Medulla oblongata (tissue), 1 donor: ENCODE measurements at regions not wholly inside any gene's neighbourhood (a gene's known extent, or its start where the extent isn't known, plus 50 kb on each side); places are given as distances from the start of the nearest gene placed in this dataset.
A peak's percentile ranks its signal among the peaks of the same experiment; 100 is the strongest.
"Not testable (repeated sequence)": the region's sequence is repeated elsewhere in the genome, so short reads cannot be mapped to it uniquely, and the experiment has no call there.

Experiments used
- DNase-seq: peaks from one replicate; pipeline ENCODE4 v3.0.0-alpha.2; 2015; ENCODE audit errors: extremely low spot score

DNA sequence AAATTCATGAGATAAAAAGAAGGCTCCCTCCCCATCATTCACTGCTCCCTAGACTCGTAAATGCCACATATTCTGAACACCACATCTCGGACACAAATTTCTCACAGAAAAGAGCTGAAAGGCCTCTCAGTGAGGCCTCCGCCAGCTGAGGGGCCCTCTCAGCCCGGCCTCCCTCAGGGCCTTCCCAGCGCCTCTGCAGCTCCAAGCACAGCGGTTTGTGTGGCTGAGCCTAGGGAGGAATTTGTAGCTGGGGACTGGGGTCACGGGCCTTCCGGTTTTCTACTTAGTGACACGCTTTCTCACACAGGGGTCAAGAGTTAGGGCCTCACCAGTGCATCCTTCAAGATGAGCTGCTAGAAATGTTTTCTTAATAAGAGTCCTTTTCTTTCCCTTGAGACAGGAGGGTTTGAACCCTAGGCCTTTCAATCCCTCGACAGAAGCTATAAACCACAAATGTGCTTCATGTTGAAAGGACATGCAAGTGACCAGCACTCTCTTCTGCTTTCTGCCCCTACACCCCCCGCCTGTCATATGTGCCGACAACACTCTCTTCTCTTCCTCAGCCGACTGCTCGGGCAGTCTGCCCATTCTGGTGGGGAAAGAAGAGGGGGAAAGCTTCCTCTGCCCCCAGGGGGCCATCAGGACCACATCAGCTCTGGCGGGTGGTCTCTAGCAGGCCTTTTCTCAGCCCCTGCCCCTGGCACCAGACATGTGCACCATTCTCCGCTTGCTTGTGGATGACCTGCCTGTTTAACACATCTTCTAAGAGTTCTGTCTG lies 104.9 kb downstream of the CHIC2 start:
- DNase-seq: no peak

- no peak for DNase-seq
Observed at GRCh38 chr4:53956454-53956853, 108.0 kb downstream of the CHIC2 start.

DNA sequence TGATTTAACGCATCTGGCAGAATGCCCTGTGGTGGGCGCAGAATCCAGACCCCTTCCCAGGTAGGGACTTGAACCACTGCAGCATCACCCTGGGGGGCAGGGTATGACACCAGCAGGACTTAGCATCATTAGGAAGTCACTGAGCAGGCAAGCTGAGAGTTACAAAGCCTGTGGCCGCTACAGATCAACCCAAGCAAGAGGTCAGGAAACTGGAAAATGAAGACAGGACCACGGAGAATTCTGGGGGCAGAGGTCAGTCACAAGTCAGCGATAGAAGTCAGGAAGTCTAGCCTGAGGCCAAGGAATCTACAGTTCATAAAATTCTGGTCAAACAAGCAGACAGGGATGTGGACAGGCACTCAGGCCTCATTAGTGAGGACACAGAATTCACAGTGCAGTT lies 108.4 kb downstream of the CHIC2 start:
- no peak for DNase-seq

DNA sequence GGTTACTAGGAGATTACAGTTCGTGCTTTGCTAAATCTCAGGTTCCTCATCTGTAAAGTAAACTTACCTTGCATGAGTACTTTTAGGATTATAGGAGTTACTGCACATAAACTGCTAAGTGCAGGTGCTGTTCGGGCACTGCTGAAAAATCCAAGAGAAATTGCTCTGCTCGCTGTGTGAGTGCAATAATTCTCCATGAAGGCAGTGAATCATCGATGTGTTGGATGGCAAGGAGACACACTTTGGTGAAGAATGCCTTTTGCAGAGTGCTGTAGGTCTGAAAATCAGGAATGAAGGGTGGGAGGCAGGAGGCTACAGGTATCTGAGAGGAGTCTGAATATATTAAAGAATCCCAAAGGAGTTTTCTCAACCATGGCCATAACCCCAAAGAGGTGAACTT lies 113.0 kb downstream of the CHIC2 start:
- no peak for DNase-seq

DNA sequence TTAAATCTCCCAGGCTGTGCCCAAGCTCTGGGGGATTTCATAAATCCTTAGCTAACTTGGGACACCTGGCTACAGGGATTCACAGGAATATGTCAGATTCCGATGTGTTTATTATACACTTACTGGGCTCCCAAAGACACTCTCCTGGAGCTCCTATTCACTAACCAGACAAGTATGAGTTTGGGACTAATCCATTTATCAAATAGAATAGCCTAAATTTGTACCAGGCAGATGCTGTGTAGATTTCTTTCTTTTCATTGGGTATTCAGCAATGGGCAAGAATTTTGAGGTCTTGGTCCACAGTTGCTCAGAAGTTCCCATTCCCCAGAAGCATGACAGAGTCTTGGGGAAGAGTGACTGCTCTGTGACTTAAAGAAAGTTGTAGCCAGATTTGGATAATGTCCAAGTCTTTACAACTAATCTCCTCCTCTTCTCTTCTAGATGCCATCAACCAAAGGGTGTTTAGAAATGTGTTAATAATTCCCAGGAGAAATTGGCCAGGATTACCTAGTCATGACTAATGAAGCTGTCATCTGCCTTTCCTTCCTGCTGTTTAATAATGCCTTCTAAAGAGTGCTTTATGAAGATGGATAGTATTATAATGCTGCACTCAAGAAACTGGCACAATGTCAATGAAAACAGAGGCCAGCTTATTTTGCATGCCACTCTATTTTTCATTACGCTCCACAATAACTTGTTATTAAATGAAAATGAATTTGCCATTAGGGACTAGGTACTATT lies 120.9 kb downstream of the CHIC2 start:
- DNase-seq: no peak

DNA sequence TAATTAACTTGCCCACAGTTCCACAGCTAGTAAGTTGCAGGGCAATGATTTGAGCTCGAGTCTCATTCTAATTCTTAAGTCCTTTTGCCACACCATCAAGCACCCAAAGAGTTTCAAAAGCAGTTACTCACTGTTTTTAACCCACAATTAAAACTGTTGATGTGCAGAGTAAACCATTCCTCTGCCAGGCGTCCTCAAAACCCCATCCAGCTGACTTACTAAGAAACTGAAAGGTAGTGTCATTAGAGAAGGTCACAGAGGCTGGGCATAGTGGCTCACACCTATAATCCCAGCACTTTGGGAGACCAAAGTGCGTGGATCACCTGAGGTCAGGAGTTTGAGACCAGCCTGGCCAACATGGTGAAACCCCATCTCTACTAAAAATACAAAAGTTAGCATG lies 121.7 kb downstream of the CHIC2 start:
- DNase-seq: no peak

DNA sequence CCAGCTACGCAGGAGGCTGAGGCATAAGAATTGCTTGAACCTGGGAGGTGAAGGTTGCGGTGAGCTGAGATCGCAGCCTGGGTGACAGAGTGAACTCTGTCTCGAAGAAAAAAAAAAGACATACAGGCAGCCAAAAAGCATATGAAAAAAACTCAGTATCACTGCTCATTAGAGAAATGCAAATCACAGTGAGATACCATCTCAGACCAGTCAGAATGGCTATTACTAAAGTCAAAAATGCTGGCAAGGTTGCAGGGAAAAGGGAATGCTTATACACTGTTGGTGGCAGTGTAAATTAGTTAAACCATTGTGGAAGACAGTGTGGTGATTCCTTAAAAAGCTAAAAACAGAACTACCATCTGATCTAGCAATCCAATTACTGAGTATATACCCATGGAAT lies 123.1 kb downstream of the CHIC2 start:
- DNase-seq: no peak

GRCh38 chr4:53939892-53940291 lies 124.5 kb downstream of the CHIC2 start:
- DNase-seq: not testable (repeated sequence)

DNA sequence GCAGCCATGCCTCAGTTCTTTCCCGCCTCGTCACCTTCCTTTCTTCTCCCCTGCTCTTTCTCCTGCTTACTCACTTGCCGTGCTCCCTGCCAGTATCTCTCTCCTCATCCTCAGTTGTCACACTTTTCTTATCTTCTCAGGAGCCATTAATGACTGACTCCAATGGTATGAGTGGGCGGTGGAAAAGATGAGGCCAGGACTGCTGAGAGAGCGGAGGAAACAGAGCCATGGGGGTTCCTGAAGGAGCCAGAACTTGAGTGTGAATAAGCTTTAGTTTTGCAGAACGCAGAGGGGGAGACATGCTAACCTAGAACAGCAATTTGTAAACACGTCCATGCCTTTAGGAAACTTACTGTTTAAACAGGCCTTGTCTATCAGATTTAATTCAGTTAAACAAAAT lies 126.5 kb downstream of the CHIC2 start:
- no peak for DNase-seq

- no peak for DNase-seq
Observed at GRCh38 chr4:53937327-53937726, 127.1 kb downstream of the CHIC2 start.

- DNase-seq: no peak
Observed at GRCh38 chr4:53935780-53936179, 128.6 kb downstream of the CHIC2 start.

DNA sequence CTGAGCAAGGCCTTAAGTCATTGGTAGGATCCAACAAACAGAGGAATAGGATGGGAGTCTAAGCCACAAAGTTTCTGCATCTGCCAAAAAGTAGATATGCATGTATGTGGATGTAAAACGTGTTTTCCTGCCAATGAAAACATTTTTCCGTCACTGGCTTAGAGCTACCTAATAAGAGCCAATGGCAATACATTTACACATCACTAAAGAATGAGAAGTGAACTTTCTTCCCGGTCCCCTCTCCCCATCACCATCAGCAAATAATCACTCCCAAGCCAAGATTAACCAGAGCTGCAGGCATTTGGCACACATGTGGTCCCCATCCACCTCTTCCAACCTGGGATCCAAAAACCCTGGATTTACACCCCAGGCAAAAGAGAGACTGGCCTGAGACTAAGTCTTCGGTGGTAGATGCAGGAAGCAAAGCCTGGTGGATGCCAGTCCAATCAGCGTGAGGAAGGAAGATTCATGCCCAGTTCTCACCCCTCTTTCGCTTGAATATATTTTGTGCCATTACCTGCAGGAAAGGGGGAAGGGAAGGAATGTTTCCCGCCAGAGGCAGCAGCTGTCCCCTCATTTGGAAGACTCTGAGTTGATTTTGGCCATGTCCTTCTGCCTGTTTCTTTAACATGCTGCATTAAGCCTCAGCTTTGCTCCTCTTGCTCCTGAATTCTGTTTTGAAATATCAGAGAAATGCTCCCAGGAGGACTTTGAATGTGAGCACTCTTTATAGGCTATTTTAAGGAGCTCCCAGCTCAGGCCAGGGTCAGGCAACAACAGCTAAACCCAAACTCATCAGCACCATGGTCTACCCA lies 131.4 kb downstream of the CHIC2 start:
- DNase-seq: no peak

DNA sequence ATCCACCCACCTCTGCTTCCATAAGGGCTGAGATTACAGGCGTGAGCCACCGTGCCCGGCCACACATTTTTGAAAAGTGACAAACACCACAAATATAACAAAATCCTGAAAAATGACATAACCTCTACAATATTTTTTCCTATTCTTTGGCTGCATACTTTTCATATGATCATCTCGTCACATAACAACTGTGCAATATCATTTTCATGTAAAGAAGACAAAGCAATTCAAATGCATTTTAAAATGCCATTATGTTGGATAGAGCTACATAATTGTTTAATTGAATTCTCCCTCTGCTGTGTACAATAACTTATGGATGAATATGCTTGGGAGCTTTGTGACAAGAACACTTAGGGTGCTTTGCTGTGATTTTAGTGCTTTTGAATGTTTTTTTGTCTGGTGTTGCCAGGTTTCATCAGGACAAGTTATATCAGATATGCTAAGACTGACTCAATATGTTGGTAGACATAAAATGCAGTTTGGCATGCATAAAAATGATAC lies 132.9 kb downstream of the CHIC2 start:
- no peak for DNase-seq

DNA sequence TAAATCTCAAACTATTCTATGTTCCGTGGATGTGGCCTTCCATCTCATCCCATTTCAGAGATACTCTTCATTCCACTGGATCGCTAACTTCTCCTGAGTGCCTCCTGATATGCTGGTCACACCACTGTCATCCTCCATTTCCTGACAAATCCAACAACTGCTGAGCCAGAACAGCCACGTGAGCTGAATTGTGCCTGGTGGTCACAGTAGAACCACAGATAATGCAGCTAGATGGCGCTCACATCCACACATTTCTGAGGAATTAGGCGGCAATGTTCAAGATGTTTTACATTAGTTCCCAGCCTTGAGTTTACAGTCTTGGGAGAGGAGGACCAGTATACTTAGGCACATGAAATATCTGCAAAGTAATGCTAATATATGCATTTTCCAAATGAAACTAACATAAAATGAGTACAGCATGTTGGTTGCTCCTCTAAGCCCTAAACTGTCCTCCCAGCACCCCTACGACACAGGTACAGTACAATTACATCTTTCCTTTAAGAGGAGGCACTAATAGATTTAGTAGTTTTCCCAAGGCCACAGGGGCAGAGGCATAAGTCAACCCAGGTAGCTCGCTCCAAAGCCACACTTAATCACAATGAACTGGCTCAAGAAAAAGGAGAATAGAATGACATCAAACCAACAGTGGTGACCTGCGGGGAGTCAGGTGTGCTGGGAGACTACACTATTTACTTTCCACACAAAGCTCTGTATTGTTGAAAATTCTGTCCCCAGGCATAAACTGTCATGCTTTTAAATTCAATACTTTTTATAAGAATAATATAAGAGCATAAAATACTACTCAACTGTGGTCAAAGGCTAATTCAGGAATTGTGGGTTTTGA lies 134.2 kb downstream of the CHIC2 start:
- peak; percentile 89 for DNase-seq

DNA sequence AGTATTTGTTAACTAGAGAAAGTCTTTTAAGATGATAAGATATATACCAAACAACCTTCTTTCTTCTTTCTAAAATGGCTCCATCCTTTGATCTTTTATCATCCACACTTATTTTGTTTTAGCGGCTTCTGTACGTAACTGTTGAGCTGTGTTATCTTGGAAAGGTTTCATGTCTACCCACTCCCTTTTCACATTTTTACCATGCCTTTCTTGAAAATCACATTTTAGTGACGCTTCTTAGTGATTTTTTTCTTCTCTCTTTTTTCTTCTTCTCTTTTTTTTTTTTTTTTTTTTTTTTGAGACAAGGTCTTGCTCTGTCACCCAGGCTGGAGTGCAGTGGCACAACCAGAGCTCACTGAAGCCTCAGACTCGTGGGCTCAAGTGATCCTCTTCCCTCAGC lies 135.1 kb downstream of the CHIC2 start:
- DNase-seq: no peak

DNA sequence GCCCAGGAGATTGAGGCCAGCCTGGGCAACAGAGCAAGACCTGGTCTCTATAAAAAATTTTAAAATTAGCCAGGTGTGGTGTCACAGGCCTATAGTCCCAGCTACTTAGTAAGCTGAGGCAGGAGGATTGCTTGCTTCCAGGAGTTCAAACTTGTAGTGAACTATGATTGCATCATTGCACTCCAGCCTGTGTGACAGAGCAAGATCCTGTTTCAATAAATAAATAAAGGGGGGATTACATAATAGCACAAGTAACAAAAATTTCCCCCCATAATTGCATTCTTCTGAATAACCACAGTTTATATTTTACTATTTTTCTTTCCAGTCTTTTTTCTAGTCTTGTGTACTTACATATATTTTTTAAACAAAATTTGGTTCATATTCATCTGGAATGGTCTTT lies 135.6 kb downstream of the CHIC2 start:
- no peak for DNase-seq

DNA sequence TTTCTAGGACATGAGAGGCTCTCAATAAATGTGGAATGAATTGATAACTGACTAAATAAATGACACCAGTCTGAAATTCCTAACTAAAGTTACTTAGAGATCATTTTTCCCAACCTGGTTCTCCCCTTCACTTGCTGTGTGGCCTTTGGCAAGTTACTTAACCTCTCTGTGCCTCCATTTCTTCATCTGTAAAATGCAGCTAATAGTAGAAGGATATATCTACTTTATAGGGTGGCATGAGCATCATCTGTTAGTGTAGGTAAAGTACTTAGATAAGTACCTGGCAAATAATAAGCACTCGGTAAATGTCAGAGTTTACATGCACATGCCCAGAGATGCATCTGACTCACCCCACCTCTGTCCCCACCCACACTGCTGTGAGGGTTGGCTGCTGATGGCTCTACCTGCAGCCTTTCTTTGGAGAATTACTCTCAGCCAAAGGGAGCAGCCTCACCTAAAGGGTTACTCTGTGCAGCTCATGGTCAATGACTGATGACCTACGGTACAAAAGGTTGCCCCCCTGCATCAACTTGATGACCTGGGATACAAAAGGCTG lies 139.3 kb downstream of the CHIC2 start:
- DNase-seq: no peak

DNA sequence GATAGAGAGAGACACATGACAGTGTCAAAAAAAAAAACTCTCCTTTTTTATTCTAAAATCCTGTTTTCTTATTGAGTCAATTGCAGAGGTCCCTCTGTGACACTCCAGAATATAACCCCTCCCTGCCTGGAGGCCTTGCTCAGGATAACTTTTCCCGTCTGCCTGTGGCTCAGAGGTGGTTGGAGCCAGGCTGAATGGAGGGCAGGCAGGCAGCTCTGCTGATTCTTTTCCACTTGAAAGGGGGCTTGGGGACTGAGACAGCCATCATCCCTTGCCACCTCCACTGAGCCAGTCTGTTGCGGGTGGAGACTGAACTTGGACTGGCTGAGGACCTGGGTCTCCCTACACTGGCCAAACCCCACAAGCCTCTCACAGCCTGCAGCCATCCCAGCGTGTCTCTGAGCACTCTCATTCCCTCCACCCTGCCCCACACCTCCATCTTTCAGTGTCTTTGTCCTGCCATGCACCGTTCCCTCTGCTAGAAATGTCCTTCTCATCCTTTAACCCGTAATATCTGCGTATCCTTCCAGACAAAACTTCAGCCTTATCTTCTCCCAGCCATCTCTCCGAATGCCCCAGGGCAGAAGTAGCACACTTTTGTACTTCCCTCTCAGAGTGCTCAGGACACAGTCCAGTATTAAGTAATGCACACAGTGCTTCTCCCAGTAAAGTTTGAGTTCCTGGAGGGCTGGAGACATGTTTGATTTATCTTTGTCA lies 139.9 kb downstream of the CHIC2 start:
- DNase-seq: no peak

- no peak for DNase-seq
Observed at GRCh38 chr4:53923921-53924320, 140.5 kb downstream of the CHIC2 start.

DNA sequence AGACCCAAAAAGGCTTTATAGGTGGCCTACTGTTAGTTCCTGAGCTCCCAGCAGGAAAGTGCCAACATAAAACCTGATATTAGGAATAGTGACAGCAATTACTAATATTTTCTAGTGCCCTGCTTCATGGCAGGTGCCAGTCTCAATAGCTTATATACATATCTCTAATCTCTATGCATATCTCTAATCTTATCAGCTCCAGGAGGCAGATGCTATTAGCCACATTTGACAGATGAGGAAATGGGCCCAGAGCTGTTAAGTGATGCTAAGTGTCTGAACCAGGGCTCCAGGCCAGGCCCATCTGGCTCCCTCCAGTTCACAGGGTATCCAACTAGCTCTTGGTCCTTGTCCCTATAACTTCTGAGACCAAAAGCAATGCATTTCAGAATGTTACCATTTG lies 142.5 kb downstream of the CHIC2 start:
- DNase-seq: no peak
